RPMI7951 (cell line): ENCODE measurements at regions not wholly inside any gene's neighbourhood (a gene's known extent, or its start where the extent isn't known, plus 50 kb on each side); places are given as distances from the start of the nearest gene placed in this dataset.

Experiments used
- DNase-seq: peaks from one replicate; pipeline ENCODE4 v3.0.0-alpha.2; 2012; ENCODE audit warnings: low read depth

DNA sequence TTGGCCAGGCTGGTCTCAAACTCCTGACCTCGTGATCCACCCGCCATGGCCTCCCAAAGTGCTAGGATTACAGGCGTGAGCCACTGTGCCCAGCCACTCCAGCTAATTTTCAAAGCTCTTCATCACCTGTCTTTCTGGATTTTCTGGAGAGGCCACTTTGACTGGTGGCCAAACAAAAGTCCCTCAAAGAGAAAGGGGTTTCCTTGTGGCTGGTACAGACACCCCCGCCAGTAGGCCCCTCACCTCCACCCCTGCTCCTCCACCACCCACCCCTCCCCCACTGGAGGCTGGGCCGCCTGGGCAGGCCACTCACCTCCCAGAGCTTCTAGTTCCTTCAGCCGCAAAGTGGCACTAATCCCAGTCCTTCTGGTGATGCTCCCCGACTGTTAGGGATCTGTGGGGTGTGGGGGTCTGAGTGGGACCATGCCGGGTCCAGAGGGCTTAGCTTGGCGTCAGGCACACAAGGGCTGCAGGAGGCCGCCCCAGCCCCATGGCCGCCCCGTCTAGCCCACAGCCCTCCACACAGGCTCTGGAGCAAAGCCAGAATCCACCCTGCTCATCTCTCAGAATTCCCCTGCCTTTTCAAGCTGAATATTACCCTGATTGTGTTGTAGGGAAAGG is 182.0 kb upstream of the IER5L start:
- no peak for DNase-seq

DNA sequence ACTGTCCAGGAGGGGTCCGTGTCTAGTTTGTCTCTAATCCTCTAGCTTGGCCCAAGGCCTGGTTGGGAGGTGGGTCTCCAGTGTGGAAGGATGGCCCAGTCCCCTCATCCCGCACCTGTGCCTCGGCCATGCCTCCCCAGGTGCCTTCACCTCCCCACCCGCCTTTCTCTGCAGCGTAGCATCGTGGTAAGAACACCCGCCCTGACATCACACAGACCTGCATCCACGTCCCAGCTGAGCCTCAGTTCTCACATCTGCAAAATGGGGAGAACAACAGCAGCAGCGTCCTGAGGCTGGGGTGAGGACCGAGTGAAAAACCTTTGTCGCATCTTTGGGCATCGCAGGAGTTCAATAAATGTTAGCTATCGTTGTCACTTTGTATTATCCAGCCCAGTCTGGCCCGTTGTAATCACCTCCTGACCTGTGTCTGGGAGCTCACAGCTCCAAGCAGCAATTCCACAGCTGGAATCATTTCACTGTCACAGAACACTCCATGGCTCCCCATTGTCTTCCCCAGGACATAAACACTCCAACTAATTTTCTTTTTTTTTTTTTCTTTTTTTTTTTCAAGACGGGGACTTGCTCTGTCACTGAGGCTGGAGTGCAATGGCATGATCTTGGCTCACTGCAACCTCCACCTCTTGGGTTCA is 181.2 kb upstream of the IER5L start:
- no peak for DNase-seq

DNA sequence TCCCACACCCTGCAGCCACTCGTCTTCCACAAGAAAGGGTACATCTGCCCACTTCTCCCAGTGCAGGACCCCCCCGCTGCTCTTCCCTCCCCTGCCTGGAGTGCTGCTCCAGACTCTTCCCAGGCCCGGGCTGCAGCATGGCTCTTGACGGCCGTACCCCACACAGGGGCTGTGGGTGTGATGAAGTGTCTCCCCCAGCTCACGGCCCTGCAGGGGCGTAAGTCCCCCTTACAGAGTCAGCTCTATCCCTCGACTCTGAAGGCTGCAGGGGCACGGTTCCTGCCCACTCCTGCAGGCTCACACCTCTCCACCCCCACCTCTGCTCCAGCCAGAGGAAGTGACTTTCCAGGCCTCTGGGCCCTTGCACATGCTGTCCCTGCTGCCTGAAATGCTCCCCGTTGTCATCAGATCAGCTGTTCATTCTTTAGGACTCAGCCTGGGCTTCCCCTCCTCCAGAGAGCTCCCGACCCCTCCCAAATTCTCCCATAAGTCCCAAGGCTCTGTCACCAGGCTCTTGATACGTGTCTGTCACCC is 180.6 kb upstream of the IER5L start:
- DNase-seq = no peak

DNA sequence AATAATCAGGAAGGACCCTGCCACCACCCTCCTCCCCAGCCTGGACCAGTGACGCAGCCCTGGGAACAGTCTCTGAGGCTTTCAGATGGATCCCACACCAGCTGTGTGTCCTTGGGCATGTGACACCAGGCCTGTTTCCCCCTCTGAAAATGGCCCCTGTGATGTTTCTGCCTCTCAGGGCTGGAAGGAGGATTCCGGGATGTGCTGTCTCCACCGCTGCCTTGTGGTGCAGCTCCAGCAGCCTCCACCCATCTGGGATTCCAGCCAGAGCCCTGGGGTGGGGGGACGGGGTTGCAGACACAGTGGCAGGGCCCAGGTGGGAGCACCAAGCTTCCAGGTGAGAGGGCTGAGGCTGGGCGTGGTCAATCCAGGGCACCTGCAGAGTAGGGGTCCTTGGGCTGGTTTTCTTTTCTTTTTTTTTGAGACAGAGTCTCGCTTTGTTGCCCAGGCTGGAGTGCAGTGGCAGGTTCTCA is 179.7 kb upstream of the IER5L start:
- DNase-seq = no peak

DNA sequence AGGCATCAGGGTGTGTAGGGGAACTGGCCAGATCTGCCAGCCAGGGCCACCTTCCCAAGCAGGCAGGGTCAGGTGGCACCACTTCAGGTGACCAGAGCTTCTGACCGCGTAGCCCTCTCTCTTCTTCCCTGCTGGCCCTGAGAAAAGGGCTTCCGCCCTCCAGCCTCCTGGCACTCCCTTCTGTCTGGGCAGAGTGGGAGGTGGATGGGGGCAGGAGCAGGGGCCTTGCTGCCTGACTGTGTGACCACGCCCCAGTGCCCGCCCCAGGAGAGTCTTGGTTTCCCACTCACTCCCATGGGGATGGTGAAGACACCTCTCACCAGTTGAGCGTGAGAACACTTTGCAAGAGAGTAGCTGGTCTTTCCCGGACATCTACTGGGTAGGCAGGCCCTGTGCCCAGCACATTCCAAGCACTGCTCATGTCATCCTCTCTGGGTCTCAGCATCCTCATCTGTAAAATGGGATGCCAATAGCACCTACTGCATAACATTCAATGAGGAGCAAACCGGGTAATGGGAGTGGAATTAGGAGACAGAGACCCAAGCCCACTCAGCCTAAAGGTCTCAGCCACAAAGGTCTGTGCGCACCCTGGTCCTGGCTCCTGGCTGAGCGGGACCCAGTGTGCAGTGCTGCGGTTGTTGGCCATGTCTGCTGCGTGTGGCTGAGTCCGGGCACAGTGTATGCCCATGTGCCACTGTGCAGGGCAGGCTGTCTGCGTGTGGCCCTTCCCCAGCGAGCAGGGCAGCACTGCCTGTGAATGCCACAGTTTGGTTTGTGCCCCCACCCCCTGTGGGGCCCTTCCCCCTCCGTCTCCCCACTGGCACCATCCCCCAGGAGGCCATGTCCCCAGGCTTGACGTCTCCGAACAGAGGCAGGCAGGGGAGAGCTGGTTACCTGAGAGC is 179.1 kb upstream of the IER5L start:
- DNase-seq = no peak

DNA sequence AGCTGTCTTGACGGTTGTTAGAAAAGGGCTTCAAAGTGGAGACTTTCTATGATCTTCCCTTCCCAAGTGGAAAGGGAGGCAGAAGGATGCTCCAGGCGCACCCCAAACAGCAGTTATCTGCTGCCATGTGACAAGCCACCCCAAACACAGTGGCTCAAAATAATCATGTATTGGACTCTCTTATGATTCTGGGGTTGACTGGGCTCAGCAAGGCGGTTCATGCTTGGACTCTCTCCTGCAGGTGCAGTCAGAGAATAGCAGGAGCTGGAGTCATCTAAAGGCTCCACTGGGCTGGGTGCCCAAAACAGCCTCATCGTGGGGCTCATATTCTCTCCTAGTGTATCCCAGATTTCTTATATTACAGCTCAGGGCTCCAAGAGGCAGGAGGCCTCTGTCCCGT is 177.6 kb upstream of the IER5L start:
- DNase-seq = no peak

DNA sequence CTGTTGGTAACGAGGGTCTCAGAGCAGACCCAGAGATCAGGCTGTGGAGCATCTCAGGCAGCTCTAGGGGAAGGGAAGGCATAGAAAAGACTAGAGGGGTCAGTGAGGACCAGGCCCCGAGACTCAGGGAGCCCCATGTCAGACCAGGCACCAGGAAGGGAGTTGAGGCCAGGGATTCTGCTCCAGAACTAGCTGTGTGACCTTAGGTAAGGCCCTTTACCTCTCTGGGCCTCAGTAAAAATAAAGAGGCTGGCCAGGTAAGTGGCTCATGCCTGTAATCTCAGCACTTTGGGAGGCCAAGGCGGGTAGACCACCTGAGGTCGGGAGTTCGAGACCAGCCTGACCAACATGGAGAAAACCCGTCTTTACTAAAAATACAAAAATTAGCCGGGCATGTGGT is 176.4 kb upstream of the IER5L start:
- no peak for DNase-seq

DNA sequence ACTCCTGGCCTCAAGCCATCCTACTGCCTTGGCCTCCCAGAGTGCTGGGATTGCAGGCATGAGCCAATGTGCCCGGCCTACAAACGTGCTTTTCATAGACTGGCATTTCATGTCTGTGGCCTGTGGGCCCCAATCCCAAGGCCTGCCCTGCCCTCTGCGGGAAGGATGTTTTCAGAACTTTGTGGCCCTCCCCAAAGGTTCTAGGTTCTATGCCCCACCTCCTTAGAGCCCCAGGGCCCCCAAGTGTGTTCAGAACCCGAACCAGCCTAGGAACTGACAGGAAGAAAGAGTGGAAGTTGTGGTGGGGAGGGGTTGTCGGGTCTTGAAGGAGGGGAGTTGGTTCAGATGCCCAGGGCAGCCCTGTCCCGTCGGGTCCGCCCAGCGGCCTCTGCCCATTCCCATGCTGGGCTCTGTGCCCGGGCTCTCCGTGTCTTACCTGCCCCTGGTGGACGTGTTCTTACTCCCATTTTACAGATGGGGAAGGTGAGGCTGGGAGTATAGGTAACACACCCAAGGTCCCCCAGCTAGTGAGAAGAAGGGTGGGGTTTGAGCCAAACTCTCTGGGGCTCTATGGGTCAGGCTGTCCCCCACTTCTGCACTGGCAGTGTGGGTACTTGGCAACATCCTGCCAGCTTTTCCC is 175.8 kb upstream of the IER5L start:
- no peak for DNase-seq

DNA sequence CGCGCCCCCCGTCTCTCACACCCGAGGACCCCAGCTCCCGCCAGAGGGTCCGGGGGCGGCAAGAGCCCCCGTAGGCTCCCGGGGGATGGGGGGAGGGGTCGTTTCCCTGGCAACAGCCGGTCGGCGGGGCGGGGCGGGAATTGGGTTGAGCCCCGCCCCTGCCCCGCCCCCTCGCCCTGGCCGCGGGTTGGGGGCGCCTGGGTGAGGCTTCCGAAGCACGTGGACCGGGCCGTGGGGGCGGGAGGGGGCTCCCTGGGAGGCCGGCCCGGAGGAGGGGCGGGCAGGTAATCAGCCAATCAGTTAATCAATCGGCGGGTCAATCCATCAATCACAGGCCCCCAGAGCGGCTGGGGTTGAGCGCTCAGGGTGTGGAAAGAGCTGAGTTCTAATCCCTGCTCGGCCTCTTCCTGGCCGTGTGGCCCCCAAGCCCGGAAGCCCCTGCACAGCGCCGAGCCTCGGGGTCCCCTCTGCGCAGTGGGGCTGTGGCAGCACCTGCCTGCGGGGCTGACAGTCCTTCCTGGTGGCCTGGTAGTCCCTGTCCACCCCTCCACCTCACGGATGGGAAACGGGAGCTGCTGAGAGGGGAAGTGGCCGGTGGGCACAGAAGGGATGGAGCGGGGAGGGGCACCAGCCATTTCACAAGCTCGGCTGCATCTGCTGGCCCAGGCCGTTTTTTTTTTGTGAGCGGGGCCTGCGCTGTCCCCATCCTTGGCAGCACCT is 174.2 kb upstream of the IER5L start:
- no peak for DNase-seq

DNA sequence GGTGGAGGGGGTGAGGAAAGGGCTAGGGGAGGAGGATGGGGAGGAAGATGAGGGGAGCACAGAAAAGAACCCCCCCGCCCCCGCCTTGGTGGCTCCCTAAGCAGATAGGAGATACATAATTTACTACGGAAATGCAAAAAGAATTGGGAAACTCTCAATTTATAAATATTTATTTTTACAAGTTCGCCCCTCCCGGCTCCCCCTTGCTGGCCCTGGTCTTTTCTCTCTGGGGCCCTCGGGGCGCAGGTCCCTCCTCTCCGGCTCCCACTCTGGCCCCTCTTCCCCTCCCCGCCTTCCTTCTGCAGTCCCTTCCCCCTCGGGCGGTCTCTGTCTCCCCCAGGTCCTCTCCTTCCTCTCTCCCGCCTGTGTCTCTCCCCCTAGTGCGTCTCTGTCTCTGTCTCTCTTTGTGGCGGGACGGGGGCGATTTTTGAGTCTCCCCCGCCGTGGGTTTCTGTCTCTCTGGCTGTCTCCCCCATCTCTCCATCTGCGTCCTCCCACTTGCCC is 173.6 kb upstream of the IER5L start:
- DNase-seq = no peak

DNA sequence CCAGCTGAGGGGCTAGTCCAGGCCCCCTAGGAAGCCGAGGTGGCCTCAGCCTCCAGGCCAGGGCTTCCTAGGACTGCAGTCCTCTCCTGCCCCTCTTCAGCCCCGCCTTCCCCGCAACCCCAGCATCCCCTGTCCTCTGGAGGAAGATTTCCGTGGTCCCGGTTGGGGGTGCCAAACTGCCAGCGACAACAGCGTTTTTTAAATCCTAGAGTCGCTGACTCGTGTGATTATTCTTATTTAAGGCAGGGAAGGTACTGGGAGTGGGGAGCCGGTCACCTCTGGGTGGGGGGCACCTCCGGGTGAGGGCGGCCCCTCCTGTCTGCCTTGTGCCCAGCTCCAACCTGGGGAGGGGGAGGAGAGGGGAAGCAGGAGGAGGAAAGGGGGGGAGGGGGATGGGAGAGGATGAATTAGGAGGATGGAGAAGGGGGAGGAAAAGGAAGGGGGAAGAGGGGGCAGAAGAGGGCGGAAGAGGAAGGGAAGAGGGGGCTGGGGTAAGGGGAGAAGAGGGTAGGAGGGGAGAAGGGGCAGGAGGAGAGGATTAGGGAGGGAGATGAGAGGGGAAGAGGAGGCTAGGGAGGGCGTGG is 173.1 kb upstream of the IER5L start:
- DNase-seq = no peak

DNA sequence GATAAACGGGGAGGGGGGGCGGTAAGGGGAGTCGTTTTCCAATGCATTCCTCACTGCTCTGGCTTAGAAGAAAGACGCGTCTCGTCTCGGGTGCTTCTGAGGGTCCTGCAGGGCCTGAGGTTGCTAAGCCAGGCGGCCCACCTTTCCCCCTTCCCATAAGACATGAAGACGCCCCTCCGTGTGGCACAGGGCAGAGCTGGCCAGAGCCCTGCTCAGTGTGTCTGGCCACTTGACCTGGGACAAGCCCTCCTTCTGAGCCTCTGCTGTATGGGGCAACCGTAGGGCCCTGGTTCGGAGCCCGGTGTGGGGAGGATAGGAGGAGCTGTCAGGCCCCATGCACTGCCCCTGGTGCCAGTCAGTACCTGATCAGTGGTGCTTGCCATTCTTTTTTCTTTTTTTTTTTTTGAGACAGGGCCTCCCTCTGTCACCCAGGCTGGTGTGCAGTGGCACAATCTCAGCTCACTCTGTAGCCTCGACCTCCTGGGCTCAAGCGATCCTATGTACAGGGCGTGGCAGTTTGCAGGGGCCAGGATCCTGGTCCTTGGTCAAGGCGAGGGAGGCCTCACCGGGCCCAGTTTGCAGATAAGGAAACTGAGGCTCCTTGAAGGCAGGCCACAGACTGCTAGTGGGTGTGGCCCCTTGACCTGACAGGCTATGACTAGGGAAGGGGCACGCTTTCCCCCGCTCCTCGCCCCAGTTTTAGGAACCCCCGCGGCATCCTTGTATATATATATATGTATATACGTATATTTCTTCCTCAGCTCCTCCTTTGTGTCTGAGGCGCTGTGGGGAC is 172.3 kb upstream of the IER5L start:
- DNase-seq = no peak

DNA sequence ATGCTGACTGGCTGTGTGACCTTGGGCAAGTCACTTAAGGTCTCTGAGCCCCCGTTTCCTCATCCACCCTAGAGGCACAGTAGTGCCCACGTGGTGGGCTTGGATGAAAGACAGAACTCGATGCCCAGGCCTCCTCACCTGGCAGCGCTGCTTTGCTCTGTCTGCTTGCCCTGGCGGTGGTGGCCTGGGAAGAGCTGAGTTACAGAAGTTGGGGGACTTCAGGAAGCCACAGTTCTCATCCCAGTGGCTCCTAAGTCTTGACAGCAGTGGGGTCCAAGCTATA is 171.5 kb upstream of the IER5L start:
- DNase-seq = no peak

DNA sequence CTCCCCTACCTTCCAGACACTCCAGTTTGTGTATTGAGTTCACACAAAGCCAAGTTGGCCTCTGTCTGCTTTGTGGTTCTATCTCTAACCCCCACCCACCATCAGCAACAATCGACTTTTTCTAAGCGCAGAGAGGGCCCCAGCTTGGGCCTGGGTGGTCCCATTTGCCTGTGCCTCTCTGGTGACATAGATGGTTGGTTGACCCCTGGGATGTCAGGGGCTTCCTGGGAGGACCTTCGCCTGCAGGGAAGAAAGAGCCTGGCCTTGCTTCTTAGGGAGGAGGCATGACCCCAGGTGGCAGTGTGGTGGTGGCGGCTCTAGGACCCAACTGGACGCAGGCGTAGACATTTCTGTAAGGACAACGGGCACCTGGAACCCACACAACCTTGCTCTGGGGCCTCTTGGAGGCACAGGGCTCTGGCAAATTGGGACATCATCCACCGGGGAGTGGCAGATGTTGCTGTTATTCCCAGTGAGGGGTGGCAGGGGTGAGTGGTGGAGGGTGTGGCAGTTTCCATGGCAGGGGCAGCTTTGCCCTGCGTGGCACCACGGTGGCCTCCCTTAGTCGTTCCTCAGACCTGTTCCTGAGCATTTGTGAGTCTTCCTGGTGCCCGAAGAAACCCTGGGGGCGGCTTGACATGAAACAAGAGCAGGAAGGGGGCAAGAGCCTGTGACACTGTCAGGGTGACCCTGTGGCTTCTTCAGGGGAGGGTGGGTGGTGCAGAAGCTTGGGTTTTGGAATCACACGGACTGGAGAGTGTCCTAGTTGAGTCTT is 171.0 kb upstream of the IER5L start:
- no peak for DNase-seq

DNA sequence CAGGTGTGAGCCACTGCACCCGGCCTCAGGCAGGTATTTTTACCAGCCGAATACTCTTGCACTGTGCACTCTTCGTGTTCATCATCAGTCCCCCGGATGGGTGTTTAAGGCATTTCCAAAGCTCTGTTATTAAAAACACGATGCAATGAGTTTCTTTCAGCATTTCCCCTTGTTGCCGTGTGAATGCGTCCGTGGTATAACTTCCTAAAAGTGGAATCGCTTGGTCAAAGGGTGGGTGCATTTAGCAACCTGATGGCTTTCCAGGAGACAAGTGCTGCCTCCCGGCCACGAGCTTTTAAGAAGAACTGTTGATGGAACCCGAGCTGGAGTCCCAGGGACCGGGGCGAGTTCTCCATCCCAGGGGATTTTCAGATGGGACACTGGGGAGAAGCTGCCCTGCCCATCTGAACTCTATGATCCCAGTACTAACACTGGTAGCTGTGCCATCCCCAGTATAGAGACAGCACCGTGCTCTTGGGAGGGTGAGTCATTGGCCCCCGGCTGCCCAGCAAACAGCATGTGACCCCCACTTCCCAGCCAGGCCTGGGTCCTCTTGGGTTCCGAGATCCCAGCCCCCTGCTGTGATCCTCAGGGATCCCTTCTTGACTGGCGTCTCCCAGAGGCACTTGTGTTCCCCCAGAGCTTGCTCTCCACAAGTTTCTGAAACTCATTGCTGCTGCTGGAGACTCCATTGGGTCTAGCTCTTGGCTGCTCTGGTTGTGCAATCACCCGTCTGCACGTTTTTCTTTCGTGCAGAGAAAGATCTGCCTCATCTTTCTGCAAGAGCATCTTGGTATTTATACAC is 169.5 kb upstream of the IER5L start:
- peak; percentile 66 for DNase-seq

DNA sequence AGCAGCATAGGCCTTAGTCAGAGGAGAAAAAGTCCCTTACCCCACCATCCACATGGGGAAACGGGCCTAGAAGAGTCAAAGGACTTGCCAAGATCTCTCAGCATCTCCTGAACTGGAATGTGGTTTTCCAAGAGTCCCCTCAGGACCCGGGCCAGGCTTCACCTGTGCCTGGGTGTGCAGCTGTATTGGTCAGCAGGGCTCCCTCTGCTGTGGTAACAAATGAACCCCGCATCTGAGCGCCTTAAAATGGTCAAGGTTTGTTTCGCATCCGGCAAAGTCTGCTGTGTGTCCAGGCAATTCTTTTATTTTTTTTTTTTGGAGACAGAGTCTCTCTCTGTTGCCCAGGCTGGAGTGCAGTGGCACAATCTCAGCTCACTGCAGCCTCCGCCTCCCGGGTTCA is 168.0 kb upstream of the IER5L start:
- no peak for DNase-seq

DNA sequence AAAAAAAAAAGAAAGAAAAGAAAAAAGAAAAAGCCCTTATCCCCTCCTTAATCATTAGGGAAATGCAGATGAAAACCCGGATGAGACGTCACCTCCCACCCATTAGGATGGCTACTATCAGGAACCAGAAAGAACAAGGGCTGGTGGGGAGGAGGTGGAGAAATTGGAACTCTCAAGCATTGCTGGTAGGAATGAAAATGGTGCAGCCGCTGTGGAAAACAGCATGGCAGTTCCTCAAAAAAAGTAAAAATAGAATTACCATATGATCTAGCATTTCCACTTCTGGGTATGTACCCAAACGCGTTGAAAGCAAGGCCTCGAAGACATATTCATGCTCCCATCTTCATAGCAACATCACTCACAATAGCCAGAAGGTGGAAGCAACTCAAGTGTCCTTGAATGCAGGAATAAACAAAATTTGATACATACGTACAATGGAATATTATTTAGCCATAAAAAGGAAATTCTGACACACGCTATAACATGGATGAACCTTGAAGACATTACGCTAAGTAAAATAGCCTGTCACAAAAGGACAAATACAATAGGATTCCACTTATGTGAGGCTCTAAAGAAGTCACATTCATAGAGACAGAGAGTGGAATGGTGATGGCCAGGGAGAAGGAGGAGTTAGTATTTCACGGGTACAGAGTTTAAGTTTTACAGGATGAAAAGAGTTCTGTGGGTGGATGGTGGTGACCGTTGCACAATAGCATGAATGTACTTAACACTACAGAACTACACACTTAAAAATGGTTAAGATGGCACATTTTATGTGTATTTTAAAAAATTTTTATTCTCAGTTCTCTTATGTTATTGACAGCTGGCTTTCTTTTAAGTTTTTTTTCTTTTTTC is 166.8 kb upstream of the IER5L start:
- no peak for DNase-seq
